CD4-positive, alpha-beta T cell treated with Interleukin-6 at 100 ng/mL for 8 hours (primary cell): ENCODE measurements at regions not wholly inside any gene's neighbourhood (a gene's known extent, or its start where the extent isn't known, plus 50 kb on each side); places are given as distances from the start of the nearest gene placed in this dataset.
A peak's percentile ranks its signal among the peaks of the same experiment; 100 is the strongest.

ENCODE experiments used
- DNase-seq: peaks from one replicate; pipeline ENCODE4 v3.0.0-alpha.2; 2020; ENCODE audit warnings: mixed read lengths, low spot score

DNA sequence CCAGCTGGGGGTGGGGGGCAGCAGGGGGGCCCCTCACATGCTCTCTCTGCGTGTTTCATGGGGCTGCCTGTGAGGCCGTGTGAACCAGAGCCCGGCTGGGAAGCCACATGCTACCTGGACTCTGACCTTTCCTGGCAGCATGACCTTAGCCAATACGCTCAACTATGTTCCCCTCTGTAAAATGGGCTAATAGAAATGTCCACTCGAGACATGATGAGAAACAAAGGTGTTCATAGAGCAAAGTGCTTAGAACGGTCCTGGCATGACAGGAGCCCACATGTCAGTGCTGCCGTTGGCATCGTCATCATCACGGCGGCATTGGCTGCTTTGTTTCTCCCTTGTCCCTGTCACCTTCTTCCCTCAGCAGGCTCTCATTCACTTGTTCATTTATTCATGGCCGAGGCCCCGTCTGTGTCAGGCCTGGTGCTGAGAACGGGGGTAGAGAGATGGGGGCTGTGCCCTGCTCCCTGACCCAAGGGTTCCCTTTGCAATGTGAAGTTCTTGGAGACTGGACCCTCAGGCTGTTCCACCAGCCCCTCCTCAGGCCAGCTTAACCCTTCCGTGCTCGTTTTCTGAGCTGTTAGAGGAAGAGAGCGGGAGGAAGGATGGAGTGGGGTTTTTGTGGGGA is 291.4 kb downstream of the SEC14L1 start:
- no peak for DNase-seq

DNA sequence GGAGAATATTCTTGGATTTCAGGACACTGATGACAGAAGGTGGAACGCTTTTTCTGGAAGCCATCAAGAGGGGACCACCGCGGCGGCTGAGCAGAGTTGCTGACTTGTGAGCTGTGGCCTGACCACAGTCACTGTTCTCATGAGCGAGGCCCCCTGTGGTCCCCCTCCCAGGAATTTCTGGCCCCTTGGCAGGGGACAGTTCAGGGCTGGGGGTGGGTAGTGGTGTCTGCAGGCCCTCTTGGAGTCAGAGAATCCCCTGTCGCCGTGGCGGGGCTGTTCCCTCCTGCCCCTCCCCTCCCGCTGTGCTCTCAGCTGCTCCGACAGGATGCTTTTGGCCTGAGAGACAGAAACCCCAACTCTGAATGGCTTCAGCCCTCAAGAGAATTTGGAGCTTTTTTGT is 292.0 kb downstream of the SEC14L1 start:
- no peak for DNase-seq

DNA sequence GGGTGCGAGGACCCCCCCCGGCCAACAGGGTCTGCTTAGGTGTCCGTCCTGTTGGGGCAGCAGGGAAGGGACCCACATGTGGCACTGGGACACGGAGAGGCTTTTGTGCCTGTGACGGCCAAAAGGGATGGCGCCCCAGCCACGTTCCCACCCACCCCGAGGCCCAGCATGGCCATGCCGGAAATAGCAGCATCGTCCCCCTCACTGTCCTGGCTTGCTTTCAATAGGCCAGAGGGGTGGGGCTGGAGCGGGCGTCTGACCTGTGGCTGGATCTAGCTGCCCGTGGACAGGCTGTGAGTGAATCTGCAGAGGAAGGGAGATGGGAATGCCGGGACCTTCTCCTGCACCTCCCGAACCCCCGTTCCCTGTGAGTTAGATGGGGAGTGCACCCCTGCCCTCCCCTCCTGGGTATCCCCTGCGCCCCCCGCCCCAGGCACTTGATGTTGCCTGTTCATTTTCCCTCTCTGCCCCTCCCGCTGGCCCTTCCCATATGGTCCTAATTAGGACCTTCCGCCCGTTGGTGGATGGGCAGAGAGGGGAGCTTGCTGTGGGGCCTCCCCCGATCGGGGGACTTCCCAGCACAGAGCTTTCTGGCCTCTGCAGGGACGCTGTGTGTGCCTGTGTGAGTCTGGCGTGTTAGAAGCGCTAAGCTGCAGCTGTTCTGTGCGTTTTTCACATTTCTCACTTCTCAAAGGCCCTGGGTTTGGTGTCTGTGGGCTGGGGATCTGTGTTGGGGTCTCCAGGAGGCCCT is 292.8 kb downstream of the SEC14L1 start:
- DNase-seq = no peak

DNA sequence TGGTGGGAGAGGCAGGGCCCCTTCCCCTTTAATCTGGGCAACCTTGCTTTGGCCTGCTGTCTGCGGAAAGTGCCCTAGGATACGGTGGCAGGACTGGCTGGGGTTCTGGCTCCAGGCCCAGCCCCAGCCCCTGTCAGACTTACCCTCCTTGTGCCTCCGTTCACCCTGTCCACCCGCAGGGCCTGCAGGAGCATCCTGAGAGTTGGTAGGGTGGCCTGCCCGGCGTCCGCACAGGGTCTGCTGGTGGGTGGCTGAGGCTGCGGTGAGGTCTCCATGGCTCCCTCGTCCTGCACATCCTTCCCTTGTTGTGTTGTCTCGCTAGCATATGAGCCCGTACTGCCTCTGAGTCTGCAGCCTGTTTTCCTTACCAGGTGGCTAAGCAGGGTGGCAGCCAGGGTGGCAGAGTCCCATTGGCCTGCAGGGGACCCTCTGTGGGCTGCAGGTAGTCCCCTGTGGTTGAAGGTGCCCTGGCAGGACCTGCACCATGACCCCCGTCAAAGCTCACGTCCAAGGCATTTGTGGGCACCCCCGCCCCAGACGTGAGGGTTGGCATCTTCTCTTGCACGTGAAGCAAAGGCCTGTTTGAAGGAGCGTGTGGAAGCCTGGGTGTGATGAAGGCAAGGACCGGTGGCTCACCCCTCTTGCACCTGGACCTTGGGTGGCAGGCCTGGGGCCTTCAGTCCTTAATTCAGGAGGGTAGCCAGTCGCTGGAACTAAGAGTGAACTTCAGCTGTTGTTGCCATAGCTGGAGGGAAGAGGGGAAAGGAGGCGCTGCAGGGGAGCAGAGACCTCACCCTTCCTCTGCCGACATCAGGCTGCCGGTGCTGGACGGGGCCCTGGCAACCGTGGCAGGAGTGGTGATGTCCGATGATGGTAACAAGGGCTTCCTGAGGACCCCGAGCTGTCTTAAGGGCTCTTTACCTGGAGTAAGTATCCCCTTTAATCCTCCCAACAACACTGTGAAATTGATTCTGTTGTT is 293.7 kb downstream of the SEC14L1 start:
- no peak for DNase-seq

DNA sequence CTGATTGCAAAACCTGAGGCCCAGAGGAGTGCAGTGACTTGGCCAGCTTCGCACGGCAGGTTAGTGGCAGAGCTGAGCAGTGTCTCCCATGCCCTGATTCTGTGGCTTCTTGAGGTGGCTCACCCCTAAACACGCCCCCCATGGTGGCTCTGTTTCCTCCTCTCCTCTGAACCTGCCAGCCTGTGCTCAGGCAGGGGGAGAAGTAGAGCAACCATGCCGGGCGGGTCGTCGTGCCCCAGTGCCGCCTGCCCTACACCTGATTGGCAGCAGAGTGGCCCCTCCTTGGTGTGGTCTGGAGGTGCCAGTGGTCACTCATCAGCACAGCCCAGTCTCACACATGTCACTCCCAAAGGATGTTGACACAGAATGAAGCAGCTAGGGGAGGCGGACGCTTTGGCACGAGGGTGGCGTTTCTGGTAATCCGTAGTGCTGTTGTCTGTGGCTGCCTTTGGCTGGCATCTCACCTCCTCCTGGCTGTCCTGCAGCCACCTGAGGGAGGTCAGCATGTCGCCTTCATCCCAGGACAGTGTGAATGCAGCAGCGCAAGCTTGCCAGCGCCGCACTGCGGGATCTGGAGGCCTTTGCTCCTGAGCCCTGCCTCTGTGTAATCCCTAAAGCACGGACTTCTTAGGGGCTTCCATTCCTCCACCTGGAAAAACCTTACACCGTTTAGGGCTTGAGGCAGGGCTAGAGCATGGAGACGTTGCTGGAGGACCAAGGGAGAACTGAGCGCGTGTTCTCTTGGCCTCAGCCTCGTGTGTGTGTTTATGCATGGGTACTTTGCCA is 294.7 kb downstream of the SEC14L1 start:
- peak; percentile 59 for DNase-seq

DNA sequence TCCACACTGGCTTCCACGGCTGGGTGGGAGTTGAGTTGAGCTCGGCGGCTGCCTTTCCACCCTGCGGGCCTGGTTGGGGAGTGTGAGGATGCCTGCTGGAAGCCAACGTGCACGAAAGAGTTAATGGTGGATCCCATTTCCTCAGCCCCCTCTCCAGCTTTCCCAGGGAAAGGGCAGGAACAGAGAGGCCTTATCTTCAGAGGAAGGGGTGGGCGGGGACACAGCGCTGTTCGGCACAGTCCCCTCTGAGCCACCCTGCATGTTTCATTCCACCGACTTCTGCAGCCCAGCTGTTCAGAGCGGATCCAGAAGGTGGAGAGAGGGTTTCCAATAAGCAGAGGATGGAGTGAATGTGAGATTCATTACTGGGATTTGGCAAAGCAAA is 295.3 kb downstream of the SEC14L1 start:
- no peak for DNase-seq

DNA sequence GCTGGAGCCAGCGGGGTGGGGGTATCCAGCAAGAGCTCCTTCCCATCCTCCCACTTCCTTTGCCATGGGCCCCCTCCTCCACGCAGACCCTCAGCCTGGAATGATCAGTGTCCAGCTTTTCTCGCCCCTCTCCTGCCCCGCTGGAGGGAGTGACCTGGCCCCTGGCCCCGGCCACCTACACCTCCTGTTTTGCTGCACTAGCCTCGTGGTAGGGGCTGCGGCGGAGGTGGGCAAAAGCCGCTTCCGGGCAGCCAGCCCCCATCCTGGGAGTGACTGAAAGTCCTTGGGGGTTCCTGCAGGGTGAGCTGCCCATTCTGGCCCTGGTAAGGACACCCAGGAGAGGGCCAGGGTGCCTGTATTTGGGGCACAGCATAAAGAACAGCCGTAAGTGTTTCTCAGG is 295.7 kb downstream of the SEC14L1 start:
- DNase-seq = no peak

DNA sequence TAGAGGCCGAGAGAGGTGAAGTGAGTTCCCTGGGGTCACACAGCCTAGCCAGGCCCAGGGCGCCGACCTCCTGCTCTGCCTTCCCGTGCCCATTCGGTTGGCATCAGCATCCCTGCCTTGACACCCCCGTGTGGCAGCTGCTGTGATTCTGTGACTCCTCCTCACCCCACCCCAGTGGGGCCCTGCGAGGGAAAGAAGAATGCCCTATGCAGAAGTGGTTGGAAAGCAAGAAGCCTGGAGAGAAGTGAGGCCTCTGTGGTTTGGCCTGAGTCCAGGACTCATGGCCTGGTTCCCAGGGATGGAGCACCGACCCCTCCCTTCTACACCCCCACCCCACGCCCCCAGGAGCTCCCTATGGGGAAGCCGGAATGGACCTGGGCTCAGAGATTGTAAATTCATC is 296.2 kb downstream of the SEC14L1 start:
- DNase-seq = no peak

DNA sequence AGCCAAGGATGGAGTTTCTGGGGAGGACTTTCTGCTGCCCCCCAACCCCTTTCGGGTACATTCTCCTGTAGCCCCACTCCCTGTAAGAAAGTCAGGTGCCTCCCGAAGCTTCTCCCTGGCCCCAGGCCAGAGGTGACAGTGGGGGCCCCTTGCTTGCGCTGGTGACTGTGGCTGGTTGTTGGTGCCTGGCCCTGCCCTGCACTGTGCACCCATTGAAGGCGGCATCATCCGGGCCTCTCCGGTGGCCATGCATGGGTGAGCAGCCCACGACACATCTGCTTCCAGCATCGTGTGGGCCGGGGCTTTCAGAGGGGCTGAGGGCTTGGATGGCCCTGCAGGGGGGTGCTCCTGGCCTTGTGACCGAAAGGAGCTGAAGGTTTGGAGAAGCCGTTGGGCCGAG is 297.0 kb downstream of the SEC14L1 start:
- DNase-seq = no peak

DNA sequence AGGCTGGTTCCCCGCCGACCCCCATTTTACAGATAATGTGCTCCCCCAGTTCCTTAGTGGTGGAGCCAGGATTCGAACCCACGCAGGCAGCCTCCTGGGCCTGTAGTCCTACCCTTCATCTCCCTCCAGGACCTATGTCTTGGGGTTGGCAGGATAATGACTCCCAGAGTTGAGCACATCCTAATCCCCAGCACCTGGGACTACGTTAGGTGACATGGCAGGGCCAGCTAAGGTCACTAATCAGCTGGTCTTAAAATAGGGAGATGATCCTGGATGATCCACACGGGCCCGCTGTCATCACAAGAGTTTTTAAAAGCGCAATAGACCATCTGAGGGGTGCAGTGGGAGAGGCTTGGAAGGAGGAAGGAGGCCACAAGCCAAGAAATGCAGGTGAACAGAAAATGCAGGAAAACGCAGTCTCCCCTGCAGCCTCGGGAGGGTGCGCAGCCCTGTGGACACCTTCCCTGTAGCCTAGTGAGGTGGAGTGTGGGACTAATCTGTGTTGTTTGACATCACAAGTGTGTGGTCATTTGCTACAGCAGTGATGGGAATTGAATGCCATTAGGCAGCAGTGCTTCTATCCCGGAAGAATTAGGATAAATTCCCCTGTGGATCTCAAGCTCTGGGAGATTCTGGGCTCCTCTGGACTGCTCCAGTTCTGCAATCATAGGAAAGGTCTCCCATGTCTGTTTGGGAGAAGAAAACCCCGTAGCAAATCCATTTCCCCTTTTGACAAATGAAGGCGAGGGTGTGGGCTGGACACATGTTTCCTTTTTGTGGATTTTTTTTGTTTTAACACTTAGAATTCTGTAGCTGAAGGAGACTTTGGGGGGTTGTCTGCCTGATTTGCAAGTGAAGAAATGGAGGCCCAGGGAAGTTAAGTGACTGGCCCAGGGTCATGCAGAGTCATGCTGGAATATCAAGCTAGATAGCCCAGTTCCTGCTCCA is 297.7 kb downstream of the SEC14L1 start:
- DNase-seq = no peak

DNA sequence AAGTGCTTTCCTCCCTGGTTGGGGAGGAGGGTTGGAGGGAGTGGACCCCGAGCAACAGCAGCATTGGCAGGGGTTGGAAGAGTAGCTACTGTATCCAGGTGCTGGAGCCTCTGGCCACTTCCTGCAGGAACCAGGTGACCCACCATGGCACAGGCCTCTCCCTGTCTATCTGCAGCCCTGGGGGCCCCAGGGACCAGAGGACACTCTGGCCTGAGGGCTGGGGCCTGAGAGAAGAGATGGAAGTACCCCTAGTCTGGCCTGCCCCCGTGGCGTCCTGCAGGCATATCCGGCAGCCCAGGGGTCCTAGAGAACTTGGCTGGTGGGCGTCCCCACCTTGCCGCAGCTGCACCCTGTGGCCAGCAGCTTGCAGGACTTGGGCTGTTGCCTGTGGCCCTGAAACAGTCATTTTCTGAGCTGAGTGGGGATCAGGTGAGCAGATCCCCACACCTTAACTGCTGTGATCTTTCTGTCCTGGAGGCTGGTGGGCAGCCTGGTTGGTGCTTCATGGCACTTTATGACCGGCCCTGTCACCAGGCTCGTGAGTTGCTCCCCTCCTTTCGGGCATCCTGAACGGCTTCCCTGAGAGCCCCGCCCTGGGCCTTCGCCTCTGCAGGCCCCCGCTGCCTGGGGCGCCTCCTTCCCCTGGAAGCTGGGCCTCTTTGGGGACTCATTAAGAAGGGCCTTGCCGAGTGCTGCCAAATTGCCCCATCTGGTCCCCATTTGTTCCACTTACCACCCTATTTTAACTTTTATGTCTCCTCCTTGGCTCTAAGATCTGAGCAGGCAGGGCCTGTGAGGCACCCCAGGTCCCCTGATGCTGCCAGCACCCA is 298.6 kb downstream of the SEC14L1 start:
- no peak for DNase-seq

DNA sequence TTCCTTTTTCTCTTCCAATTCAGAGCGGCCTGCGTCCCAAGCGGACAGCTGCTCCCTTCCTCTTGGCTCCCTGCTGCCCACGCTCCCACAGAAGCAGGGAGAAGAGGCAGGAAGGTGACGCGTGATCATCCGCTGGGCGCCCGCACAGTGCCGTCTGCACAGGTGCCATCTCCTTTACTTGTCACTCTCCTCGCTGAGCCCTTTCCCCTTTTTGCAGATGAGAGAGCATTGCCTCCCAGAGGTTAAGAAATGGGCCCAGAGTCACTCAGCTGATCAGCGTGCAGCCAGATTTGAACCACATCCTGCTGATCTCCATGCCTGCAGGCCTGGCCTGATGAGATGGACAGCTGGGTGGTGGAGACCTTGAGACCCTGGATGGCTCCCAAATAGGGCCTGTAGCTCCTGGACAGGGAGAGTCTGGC is 299.8 kb downstream of the SEC14L1 start:
- no peak for DNase-seq

DNA sequence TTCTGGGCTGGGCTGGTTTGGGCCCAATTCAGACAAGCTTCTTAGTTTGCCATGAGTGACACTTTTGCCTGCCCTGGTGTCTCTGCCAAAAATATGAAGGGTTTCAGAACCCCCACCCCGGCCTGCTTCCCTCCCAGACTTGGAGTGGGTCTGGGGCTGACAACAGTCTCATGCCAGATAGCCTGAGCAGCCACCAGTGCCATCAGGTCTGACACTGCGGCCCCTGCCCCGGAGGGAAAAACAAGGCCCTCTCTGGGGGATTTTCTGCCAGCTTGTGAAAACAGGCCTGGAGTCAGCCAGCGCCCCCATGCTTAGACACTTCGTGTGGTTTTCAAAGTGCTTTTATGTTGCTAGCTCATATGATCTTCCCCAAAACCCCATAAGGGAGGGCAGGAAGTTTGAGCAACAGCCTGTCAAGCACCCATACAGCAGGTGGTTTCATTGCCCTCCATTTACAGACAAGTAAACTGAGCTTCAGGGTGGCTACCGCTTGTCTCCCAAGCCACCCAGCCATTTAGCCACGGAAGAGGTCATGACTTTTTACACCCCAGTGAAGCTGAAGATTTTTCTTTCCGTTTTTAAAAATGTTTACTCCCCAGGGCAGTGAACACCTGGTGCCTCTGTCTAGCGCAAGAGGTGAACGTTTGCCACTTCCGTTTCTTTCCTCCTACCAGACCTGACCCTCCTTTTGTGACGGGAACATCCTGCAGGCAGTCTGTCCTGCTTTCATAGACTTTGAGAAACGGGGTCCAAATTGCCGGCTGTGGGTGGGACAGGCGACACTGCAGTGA is 300.6 kb downstream of the SEC14L1 start:
- DNase-seq = peak; percentile 86

DNA sequence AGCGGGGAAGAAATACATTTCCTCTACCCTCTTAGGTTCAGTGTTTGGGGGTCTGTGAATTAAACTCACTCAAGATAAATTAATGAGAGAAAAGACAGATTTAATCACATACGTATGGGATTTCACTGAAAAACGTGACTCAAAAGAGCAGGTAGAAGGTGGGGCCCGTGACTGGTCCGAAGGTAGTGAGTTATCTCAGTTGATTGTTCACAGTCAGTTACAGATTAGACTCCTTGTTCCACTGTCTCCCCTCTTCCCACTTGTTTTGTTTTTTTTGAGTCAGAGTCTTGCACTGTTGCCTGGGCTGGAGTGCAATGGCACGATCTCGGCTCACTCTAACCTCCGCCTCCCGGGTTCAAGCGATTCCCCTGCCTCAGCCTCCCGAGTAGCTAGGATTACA is 301.2 kb downstream of the SEC14L1 start:
- DNase-seq = no peak

DNA sequence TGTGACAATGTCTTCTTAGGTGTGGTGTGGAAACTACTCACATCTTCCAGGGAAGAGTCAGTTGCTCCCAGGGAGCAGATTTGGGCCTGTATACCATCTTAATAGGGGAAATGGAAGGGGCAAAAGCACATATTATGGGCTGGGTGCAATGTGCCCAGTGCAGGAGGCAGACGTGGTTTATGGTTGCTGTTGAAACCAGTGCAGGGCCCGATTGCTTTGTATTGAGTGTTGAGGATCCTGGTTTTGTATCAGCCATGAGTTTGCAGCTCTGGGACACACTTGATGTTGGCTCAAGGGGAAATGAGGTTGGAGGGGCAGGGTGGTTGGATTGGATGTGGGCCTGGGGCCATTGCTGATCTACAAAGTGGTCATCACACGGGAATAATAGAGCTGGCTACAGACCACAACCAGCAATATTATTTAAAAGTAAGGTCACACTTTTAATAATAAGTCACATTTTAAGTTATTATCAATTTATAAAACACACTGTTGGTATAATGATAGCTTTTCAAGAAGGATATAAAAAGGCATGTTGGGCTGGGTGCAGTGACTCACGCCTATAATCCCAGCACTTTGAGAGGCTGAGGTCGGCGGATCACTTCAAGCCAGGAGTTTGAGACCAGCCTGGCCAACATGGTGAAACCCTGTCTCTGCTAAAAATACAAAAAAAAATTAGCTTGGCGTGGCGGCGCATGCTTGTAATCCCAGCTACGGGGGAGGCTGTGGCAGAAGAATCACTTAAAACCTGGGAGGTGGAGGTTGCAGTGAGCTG is 302.4 kb downstream of the SEC14L1 start:
- no peak for DNase-seq

DNA sequence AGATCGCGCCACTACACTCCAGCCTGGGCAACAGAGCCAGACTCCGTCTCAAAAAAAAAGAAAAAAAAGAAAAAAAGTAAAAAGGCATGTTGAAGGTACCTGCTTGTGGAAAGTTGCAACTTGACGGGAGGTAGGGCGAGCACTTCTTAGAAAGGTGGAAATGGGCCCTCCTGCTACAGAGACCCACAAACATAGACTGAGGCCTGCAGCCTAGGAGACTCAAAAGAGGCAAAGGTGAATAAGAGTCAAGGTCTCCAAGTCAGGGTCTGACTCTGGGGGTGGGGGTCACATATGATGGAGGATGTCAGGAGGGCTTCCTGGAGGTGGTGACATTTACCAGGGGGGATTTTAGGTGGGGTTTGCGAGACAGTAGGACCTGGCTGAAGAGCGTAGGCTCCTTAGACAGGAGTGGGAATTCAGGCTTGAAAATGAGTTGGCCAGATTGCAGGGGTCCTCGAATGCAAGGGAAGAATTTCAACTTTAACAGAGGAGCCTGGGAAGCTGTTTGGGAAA is 303.0 kb downstream of the SEC14L1 start:
- DNase-seq = no peak

DNA sequence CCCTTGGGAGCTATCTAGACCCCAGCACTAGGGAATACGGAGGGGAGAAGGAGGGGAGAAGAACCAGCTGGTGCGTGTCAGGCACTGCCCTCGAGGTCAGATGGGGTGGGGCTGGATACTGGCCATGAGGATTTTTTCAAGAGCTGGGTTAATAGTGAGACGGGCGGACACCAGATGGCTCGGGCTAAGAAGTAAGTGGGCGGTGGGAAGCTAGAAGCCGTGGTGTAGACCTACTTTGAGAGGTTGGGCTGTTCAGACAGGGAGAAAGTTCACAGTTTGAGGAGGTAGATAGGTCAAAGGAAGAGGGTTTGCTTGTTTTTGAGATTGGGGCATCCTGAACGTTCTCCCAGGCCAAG is 303.8 kb downstream of the SEC14L1 start:
- no peak for DNase-seq
